ENCODE measurements at regions not wholly inside any gene's neighbourhood (a gene's known extent, or its start where the extent isn't known, plus 50 kb on each side); places are given as distances from the start of the nearest gene placed in this dataset.

DNA sequence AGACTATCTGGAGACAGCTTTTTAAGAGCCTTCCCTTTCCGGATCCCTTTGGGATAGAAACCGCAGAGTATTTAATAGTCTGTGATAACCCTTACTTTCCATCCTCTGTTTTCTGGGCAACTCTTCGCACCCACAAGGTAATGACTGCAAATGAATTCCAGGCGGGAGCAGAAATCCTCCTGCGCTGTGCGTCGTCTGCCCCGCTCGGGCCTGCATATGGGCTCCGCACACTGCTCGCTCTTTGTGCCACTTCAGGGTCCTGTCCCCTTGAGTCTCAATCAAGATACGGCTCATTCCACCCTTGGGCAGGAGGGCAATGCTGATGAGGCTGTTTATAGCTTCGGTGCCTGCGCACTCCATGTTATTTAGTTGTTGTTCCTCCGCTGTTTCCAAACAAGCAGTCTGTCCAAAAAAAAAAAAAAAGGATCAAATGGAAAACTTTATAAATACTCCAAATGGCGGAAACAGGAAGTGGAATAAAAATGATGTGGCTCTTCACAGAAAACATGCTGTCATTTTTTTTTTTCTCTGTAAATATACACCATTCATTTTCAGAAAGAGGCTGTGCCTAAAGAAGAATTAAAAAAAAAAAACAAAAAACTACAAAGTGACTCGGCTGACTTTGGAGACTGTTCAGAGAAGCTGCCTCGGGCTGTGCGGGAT lies 169.6 kb upstream of the GMDS start:
- DNase-seq, result no peak

DNA sequence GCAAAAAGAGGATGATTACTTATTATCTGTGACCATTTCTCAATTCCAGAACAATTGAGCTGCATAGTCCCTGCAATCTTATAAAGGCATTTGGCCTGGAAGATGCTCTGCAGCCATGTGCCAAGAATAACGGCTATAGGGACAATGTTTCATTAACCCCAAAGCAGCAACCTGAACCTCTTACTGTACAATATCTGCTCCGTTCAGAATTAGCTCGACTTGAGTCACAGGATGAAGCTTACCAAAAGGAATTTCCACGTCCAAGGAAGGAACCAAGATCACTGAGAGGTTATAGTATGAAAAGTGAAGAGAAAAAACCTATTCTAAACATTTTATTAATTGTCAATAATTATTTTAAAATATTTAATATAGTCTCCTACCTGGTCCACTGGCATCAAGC lies 167.3 kb upstream of the GMDS start:
- no peak for DNase-seq

DNA sequence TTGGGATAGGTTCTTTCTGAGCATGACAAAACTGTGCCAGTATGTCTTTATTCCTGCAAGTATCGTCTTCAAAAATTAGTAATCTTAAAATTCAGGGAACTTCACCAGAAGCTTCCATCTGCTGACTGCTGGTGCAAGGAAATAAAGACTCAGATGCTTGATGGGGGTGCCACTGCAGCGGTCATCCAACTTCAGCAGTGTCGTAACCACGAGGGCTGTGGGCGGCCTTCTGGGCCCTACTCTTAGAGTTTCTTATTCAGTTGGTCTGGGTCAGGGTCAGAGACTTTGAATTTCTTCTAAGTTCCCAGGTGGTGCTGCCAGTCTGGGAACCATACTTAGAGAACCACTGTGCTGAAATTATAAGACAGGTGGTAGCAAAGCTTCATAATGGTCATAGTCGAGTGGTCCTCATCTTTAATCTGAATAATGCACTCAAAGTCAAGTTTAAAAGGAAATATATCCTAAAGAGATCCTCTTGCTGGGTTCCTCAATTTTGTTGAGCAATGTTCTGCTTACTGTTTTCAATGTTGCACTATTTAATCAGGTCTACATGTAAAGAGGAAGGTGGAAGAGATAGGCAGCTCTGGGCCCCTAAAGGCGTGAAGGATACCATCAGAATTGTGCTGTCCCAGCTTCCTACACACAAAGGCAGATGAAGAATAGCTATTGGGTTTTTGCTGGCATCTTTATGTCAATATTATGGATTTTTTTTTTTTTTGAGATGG lies 165.4 kb upstream of the GMDS start:
- DNase-seq, result no peak

DNA sequence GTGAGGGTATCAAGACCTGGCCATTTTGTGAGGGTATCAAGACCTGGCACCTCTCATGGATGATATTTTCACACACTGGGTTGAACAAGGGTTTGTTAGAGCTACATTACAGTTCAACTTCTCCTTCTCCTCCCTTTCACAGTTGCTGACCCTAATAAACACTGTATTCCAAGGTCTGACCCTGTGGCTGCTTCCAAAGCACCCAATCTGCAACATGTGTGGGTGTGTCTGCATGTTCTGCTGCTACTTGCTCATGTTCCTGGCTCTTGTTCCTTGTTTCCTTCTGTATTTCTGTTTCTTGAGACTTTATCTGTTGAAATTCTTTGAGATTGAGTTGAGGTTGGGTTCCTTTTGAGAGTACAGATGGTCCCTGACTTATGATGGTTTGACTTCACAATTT lies 162.1 kb upstream of the GMDS start:
- no peak for DNase-seq

DNA sequence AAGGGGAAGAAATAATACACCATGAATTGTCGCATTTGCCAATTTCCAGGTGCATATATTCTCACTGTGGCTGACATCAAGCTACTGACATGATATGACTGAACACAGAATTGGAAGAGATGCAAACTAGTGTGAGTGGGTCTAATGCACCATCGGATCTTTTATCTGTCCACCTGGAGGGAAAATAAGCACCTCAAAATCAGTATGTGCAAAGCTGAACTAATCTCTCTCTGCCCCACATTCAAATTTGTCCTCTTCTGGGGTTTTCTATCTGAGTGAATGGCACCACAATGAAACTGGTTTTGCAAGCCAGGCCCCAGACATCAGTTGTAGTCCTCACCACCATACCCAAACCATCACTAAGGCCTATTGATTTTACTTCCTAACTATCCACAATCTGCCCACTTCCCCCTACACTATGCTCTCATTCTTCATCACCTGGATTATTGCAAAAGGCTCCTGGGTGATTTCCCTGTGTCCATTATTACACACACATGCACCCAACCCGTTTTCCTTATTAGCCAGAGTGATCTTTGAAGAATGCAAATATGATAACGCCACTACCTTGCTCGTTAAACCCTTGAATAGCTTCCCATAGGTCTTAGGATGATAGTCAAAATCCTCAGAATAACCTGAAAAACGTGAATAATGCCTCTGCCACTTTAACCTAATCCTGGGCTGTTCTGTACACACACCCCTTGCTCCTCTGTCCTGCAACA lies 159.0 kb upstream of the GMDS start:
- no peak for DNase-seq

DNA sequence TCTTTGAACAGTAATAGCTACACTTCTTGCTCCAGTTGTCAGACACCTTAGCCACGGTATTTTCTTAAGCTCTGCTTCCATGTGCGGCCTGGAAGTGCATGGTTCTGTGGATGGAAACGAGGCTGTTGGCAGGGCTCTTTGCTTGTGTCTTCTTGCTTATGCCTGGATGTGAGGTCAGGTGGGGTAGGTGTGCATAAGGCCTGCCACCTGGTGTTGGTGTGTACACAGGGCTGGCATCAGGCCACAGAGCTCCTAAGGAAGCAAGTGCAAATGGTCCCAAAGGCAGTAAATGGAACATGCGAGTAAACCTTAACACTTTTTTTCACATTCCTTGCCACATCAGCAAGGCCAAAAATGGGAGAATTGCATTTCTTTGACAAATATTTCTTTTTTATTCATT lies 158.1 kb upstream of the GMDS start:
- no peak for DNase-seq

DNA sequence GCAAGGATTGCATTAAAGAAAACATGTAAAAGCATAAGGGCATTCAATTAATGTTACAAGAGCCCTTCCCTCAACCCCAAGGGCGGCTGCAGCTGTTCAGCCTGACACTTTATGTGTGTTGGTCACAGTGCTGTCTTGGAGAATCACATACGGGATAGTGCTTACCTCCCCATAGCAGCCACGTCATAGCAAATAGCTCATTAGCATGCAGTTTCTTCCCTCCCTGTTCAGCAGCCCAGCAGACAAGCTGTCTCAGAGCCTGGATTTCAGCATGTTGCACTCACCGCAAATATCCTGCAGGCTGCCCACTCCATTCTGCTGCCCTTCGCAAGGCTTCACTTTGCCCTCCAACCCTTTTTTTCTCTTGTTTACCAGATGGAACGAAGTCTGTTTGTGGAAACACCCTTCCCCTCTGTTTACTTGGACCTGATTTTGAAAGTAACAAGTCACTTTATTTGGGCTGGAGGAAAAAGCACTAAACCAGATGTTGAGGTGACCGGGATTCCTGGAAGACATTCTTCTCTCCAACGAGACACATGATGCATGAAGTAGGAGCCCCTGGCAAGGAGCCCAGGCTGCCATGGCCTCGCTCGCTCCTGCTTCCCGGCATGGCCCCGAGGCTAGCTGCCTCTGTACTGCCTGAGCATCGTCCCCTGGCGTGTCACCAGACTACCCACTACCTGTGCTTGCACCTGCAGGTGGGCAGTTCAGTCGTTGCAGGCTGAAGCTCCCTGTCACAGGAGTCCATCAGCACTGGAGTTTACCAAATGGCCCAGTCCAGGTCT lies 151.6 kb upstream of the GMDS start:
- no peak for DNase-seq

DNA sequence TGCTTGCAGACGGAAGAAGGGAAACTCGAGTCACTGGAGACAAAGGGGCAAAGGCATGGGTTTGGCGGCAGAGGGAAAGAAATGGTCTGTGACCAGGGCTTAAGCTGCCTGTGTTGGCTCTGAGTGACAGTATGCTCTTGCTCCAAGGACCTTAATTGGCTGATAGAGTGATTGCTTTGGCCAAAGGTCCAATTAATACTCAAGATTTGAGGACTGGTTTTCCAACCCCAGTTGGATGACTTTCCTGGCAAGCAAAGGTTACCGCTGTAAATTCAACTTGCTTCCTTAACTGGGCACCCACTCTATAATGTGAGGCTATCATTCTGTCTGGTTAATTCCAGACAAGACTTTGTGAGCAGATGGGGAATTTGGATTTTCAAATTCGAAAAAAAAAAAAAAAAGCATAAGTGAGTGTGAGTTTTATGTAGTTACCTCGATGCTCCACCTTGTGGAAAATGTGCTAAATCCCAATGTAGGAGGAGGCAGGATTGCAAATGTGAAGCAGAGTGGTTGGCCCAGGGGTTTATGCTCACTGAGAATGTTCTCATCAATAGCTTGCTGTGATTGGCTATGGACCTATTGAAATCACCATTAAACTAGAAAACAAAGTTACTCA lies 150.7 kb upstream of the GMDS start:
- no peak for DNase-seq

DNA sequence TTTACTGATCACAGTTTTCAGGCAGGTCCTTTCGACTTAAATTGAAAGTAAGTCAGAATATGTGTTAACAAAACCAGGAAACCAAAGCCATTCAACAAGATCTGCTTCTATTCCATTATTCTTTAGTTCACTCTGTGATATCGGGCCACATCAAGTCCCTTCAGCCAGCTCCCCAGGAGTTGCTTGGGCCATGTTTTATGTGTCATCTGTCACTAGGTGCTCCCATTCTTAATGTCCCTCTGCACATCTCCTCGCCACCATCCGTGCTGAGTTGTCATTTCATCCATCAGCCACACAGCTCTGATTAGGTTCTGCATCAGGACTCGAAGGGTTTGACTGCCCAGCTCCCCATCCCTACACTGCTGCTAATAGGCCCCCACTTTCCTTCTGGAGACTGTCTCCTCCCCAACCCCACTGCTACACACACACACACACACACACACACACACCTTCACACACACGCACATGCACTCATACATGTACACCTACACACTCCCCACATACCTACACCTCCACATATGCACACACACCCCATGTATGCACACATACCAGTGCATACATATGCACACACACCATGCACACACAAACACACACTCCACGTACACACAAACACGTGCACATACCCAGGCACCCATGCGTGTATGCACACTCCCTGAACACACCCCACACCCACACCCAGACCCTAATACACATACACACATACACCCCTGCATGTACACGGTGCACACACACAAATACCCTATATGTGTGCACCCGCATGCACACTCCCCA lies 143.3 kb upstream of the GMDS start:
- no peak for DNase-seq

DNA sequence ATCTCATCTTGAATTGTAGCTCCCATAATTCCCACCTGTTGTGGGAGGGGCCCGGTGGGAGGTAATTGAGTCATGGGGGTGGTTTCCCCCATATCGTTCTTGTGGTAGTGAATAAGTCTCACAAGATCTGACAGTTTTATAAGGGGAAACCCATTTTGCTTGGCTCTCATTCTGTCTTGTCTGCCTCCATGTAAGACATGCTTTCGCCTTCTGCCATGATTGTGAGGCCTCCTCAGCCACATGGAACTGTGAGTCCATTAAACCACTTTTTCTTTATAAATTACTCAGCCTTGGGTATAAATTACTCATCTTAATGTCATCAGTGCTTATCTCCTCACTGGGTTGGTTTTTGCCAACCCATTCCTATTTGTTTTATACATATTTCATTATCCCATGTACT lies 142.0 kb upstream of the GMDS start:
- DNase-seq, result no peak

DNA sequence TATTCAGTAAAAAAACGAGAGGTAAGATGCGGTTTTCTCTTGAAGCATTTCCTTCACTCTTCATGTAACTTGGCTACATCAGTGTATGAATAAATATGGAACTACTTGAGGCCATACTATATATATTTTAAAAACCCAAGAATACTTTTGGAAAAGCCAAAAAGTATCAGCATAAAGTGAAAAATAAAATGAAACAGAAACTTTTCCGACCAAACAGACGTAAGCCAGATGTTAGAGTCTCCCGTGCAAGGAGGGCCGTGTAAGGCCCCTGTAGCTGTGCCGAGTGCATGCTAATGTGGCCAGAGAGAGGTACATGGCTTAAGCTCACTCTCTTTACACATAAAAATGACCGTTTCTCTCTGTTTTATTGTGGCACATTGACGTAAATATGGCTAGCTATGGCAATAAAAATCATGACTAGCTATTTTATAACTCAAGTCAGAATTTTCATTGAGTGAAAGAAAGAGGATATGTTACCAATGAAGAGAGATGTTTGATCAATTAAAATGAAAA lies 140.1 kb upstream of the GMDS start:
- DNase-seq, result no peak

DNA sequence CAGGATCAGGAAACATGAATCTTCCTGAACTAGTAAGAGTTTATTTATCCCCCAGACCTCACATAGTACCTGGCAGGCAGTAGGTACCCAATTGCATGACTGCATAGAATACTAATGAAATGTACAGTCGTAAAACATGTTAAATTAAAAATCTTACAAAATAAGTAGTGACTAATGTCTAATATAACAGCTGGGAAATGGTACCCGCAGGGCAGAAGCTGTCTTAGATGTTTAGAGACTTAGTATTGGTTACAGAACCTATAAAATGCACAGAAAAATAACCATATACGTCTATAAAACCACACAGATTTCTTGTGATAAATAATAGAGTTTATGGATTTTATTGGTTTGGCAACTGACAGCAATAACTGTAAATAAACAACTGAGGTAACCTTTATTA lies 139.1 kb upstream of the GMDS start:
- DNase-seq, result no peak

DNA sequence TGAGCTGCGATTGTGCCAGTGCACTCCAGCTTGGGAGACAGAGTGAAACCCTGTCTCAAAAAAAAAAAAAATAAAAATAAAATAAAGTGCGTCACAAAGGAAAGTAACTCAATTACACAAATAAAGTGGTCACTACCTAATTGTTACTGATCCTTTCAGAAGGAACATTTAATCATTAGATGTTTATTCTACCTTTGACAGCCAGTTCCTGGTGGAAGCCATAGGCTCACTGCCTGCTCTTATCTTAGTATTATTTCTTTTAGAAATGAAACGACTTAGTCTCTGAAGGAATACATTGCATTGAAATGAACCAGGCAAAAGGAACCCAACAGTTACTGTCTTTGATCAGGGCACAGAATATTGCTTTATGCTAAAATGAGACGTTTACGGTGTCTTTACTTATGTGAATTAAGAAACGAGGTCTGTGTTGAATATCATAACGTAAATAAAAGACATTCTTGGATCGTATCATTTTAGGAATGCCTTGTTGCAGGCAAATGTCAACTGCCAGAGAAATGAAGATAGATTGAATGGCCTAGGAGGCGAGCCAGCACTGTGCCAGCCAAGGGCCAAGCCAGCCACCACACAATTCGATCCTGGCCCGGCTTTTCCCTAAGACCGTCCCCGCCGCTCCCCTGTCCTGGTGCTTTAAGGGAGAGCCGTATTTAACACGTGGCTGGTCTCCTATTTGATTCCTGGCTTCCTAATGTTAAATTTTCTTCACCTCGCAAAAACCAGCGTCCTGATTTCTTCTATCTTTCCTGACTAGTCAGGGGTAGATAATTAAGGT lies 136.7 kb upstream of the GMDS start:
- no peak for DNase-seq

DNA sequence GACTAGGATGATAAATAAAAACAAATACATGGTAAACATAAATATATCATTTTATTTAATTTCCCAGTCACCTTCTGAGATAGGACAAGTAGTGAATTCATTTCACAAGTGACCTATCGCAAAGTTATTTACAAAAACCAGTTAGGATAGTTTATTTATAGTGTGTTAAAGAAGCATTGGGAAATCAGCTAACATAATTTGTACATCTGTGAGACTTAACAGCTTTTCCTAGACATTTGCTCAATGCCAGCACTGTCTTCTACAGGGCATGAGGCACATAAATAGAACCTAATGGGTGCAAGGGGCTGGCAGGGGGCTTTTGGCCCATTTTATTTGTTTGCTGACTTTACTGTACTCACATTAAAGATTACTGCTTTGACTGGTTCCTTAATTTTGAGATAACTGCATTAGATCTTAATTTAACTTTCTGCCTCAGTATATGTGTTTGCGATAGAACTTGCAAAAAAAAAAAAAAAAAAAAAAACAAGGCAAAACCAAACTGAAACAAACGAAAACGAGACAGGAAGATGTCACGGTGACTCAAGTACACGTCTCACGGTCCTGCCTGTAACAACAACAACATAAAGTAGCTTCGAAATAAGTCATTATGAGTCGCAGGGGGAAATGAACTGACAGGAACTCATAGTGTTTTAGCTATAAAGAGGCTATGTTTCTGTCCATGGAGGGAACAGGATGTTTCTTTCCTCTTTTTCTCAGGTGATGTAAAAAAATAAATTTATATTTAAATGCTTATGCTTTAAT lies 133.7 kb upstream of the GMDS start:
- no peak for DNase-seq

DNA sequence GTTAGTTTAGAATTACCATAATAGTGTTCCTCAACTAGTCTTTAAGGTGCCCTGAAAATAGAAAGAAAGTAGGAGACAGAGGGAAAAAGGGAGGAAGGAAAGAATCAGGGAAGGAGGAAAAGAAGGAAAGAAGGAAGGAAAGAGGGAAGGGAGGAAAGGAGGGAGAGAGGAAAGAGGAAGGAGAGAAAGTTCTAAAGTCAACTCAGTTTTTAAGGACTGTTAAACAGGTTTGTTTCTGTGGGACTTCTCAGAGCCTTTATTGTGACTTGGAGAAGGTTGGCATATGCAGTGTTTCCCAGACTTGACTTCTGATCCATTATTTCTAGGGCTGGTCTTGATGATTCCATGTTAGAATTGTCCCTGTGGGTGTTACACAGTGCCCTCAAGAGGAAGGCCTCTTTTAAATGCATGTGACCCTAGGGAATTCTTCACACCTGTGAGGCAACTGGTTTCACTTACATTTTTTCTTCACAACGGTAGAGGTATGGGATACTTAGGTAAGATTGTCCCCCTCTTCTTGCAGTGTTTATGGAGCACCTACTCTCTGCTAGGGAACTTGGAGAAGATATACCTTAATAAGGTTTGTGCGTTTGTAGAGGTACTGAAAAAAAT lies 132.7 kb upstream of the GMDS start:
- DNase-seq, result no peak

DNA sequence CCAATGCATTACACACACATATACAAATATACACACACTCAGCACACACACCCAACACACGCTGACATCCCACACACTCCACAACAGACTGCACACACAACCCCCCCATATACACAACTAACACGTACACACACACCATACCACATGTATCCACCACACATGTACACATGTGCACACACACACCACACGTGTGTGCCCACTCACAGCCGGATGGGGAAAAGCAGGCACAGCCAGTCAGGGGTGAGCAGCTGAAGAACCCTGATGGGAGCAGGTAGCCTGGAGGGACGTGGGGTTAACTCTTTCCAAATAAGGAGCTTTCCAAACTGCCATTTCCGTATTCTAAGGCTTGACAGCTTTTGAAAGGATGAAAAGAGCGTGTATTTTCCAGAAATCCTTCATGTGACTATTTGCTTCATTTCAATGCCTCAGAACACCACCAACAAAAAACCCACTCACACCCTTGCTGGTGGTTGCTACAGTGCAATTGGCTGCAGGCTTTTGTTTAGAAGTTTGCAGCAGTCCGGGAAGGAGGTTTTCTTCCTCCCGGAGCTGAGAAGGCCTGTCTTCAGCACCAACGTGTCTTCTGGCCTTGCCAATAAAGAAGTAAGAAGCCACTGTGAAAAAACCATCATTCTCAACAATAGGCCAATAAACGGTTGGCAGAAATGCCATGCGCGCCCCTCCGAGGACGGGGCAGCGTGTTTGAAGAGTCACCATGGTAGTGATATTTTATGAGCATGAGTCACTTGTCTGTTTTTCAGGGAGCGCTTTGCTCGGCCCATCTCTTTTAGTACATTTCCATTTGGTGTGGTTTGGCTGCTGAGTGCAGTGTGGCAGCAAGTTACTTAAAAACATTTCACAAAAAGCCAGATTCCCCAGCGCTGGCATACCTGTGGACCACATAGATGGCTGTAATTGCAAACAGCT lies 131.3 kb upstream of the GMDS start:
- DNase-seq, result no peak

DNA sequence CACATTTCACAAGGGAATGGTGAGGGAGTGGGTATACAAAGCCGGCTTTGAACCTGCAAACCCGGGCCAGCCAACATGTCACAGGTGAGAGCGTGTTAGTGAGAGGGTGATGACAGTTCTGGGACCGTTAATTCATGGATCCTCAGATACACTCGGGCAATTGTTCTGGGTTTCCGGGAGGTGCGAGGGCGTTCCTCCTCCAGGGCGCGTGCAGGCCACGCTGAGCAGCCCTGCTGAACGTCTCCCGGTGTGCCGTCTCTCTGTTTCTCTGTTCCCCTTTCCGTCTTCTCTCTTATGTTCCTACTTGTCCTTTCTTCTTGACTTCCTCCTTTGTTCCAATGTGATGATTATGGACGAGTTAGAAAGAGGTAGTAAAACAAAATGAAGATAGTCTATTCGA lies 130.0 kb upstream of the GMDS start:
- DNase-seq, result no peak

DNA sequence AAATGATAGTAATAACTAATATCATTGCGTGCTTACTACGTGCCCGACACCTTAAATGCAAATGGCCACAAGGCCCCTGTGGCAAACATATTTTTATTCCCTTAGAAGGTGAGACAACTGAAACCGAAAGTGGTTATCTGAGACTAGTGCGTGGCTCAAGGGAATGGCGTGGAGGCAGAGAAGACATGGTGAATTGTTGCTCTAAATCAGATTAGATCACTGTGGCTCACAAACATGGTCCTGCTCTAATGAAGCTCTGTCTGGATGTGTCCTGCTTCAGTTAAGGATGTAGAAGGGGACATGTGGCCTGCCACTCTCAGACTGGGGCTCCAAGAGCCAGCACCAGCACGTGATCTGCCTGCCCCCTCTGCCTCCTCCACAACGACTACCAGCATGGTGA lies 124.2 kb upstream of the GMDS start:
- DNase-seq, result no peak

DNA sequence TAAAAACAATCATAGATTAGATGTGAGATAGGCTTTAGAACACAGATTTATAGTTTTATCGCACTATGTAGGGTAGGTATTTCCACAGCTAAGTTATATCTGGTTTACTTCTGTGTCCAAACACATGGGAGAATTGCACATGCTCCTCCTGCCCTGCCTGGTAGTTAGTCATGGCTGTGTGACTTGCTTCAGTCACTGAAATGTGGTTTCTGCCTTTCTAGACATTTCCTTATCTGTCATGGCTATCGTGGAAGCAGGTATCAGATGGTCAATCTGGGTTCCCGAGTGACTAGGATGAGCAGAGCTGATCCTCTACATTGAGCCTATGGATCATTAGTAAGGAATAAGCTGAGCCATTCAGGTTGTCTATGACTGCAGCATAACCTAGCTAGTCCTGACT lies 117.8 kb upstream of the GMDS start:
- DNase-seq, result no peak
